Testis (tissue), 2 donors: ENCODE measurements at regions not wholly inside any gene's neighbourhood (a gene's known extent, or its start where the extent isn't known, plus 50 kb on each side); places are given as distances from the start of the nearest gene placed in this dataset.

Source experiments
- DNase-seq: peaks from one replicate; pipeline ENCODE4 v3.0.0-alpha.2; 2019
- H3K27ac ChIP-seq, 2 donors: fragments of 200-600 bp; sonication (generic); one replicate each; pipeline ENCODE4 v1.5.1; 2019
- H3K27me3 ChIP-seq: fragments of 200-600 bp; sonication (generic); one replicate; pipeline ENCODE4 v1.5.1; 2019
- H3K36me3 ChIP-seq: fragments of 200-600 bp; sonication (generic); one replicate; pipeline ENCODE4 v1.5.1; 2017; ENCODE audit warnings: low read depth; ENCODE audit errors: missing control alignments
- H3K4me1 ChIP-seq: fragments of 200-600 bp; sonication (generic); one replicate; pipeline ENCODE4 v1.5.1; 2019
- H3K4me3 ChIP-seq, 2 donors: fragments of 200-600 bp; sonication (generic); one replicate each; pipeline ENCODE4 v1.5.1; 2017 to 2019
- H3K9me3 ChIP-seq: fragments of 200-600 bp; sonication (generic); one replicate; pipeline ENCODE4 v1.5.1; 2017
- CTCF ChIP-seq, 3 experiments: fragments of 450-650 bp in 2 of 3; fragments of 200-600 bp in 1 of 3; sonication (generic) in 1 of 3; IDR thresholded peaks; one replicate each; pipeline ENCODE4 v1.5.1; 2016 to 2019; ENCODE audit warnings: antibody characterized with exemption in 3 of 3, mild to moderate bottlenecking in 2 of 3, moderate library complexity in 1 of 3
- POLR2A ChIP-seq: fragments of 450-650 bp; IDR thresholded peaks from one replicate; pipeline ENCODE4 v1.6.1; 2017; ENCODE audit warnings: antibody characterized with exemption, mild to moderate bottlenecking, moderate library complexity
- WGBS, 2 donors: methylation state at CpG; one replicate each; pipeline ENCODE4 v1.1.5; 2018; 5-methylcytosine and 5-hydroxymethylcytosine counted together
- intact Hi-C: fragments of 100-400 bp; cut with DNase I; formaldehyde crosslinking; loops from one replicate; pipeline ENCODE4 v1.15.1; 2023; ENCODE audit warnings: low total_unique reads

GRCh38 chr2:67660015-67660602 is 263.0 kb downstream of the ETAA1 start:
- H3K27me3 ChIP-seq: no peaks in the 10 kb centered on the region
- H3K4me1 ChIP-seq: no peaks in the 10 kb centered on the region
- 91 to 93% methylated on average over 4 of the region's 4 CpGs for WGBS, 2 donors
- no peaks in the 10 kb centered on the region for H3K36me3 ChIP-seq
- no peak for TF ChIP-seq CTCF (IDR thresholded peaks at IDR 0.05)
- no peak overlapping the region for H3K4me3 ChIP-seq
- DNase-seq: no peak
- H3K27ac ChIP-seq: no peak overlapping the region
- intact Hi-C loops: no loop called here
- H3K9me3 ChIP-seq: no peaks in the 10 kb centered on the region

- no peak for DNase-seq
- H3K4me3 ChIP-seq: no peak overlapping the region
- H3K27me3 ChIP-seq: no peaks in the 10 kb centered on the region
- H3K36me3 ChIP-seq: no peaks in the 10 kb centered on the region
- TF ChIP-seq CTCF (IDR thresholded peaks at IDR 0.05) (no peak), POLR2A (no peak)
- no peak overlapping the region for H3K27ac ChIP-seq
- intact Hi-C loops: no loop called here
- H3K4me1 ChIP-seq: no peaks in the 10 kb centered on the region
- H3K9me3 ChIP-seq: no peaks in the 10 kb centered on the region
Measured at GRCh38 chr2:67660871-67661270, 263.7 kb downstream of the ETAA1 start.

- Histone ChIP-seq H3K27me3 (no peaks in the 10 kb centered on the region), H3K27ac (no peak overlapping the region), H3K4me1 (no peaks in the 10 kb centered on the region), H3K36me3 (no peaks in the 10 kb centered on the region), H3K9me3 (no peaks in the 10 kb centered on the region), H3K4me3 (no peak overlapping the region)
- TF ChIP-seq CTCF (IDR thresholded peaks at IDR 0.05) (no peak), POLR2A (no peak)
- no peak for DNase-seq
- intact Hi-C loops: no loop called here
Measured at GRCh38 chr2:67662222-67662621, 265.1 kb downstream of the ETAA1 start.

GRCh38 chr2:67663776-67664175 is 266.6 kb downstream of the ETAA1 start:
- no peak for TF ChIP-seq CTCF (IDR thresholded peaks at IDR 0.05)
- TF ChIP-seq POLR2A: no peak
- H3K27me3 ChIP-seq: no peaks in the 10 kb centered on the region
- no peaks in the 10 kb centered on the region for H3K9me3 ChIP-seq
- H3K4me1 ChIP-seq: no peaks in the 10 kb centered on the region
- H3K27ac ChIP-seq: no peak overlapping the region
- intact Hi-C loops: no loop called here
- H3K36me3 ChIP-seq: no peaks in the 10 kb centered on the region
- WGBS, 2 donors: 97 to 100% methylated on average over 2 of the region's 2 CpGs
- no peak overlapping the region for H3K4me3 ChIP-seq
- DNase-seq: no peak

GRCh38 chr2:67666386-67667053 is 269.4 kb downstream of the ETAA1 start:
- Histone ChIP-seq H3K4me3 (no peak overlapping the region), H3K36me3 (no peaks in the 10 kb centered on the region), H3K4me1 (no peaks in the 10 kb centered on the region), H3K27me3 (no peaks in the 10 kb centered on the region), H3K9me3 (no peaks in the 10 kb centered on the region), H3K27ac (no peak overlapping the region)
- WGBS, 2 donors: 54 to 65% methylated on average over 5 of the region's 5 CpGs
- DNase-seq: no peak
- TF ChIP-seq POLR2A: no peak
- no peak for TF ChIP-seq CTCF (IDR thresholded peaks at IDR 0.05)
- intact Hi-C loops: no loop called here
